Stimulated activated CD4-positive, alpha-beta T cell treated with anti-CD3 and anti-CD28 coated beads, Interleukin-2, amount 100 ng/mL, for 4 hours (primary cell): ENCODE measurements at regions not wholly inside any gene's neighbourhood (a gene's known extent, or its start where the extent isn't known, plus 50 kb on each side); places are given as distances from the start of the nearest gene placed in this dataset.
"Not testable (repeated sequence)": the region's sequence is repeated elsewhere in the genome, so short reads cannot be mapped to it uniquely, and the experiment has no call there.

ENCODE experiments used
- DNase-seq: peaks from one replicate; pipeline ENCODE4 v3.0.0-alpha.2; 2020; ENCODE audit warnings: low read depth

- DNase-seq: no peak
Observed at GRCh38 chr13:43946281-43946680, 66.6 kb downstream of the LACC1 start.

GRCh38 chr13:43947897-43948458, 68.3 kb downstream of the LACC1 start:
- DNase-seq: no peak

- no peak for DNase-seq
Observed at GRCh38 chr13:43953370-43953769, 73.7 kb downstream of the LACC1 start.

GRCh38 chr13:43956975-43957374, 77.3 kb downstream of the LACC1 start:
- DNase-seq: not testable (repeated sequence)

GRCh38 chr13:43959291-43959690, 79.6 kb downstream of the LACC1 start:
- no peak for DNase-seq

- no peak for DNase-seq
Observed at GRCh38 chr13:43961909-43962308, 82.2 kb downstream of the LACC1 start.

GRCh38 chr13:43963726-43964125, 84.0 kb downstream of the LACC1 start:
- no peak for DNase-seq

- DNase-seq: no peak
Observed at GRCh38 chr13:43964698-43965458, 85.2 kb downstream of the LACC1 start.

GRCh38 chr13:43965459-43965845, 85.7 kb downstream of the LACC1 start:
- no peak for DNase-seq

- DNase-seq: not testable (repeated sequence)
Observed at GRCh38 chr13:43968251-43968942, 88.7 kb downstream of the LACC1 start.

GRCh38 chr13:43968943-43969690, 89.4 kb downstream of the LACC1 start:
- DNase-seq: not testable (repeated sequence)

GRCh38 chr13:43969919-43970318, 90.2 kb downstream of the LACC1 start:
- DNase-seq: not testable (repeated sequence)

- not testable (repeated sequence) for DNase-seq
Observed at GRCh38 chr13:43970520-43971242, 91.0 kb downstream of the LACC1 start.

- DNase-seq: not testable (repeated sequence)
Observed at GRCh38 chr13:43971324-43971723, 91.6 kb downstream of the LACC1 start.

GRCh38 chr13:43977911-43978310, 98.2 kb downstream of the LACC1 start:
- no peak for DNase-seq

GRCh38 chr13:43978688-43979087, 99.0 kb downstream of the LACC1 start:
- no peak for DNase-seq

- no peak for DNase-seq
Observed at GRCh38 chr13:43979492-43979891, 99.8 kb downstream of the LACC1 start.

GRCh38 chr13:43980587-43980986, 100.9 kb downstream of the LACC1 start:
- no peak for DNase-seq

GRCh38 chr13:43981091-43981490, 101.4 kb downstream of the LACC1 start:
- no peak for DNase-seq

GRCh38 chr13:43981512-43982301, 102.0 kb downstream of the LACC1 start:
- no peak for DNase-seq

GRCh38 chr13:43983373-43983772, 103.7 kb downstream of the LACC1 start:
- DNase-seq: no peak
